Neural progenitor cell (in vitro differentiated cells): ENCODE measurements at regions not wholly inside any gene's neighbourhood (a gene's known extent, or its start where the extent isn't known, plus 50 kb on each side); places are given as distances from the start of the nearest gene placed in this dataset.

ENCODE experiments used
- DNase-seq: peaks from one replicate; pipeline ENCODE4 v3.0.0-alpha.2; 2016; ENCODE audit warnings: low spot score
- H2AFZ ChIP-seq: fragments of 200-600 bp; sonication (generic); replicated peaks from 2 replicates; pipeline ENCODE4 v1.6.1; 2016; ENCODE audit warnings: antibody characterized with exemption
- H3F3A ChIP-seq: fragments of 200-600 bp; sonication (generic); 2 replicates; pipeline ENCODE4 v1.6.1; 2016; ENCODE audit warnings: antibody characterized with exemption, low read depth
- H3K27ac ChIP-seq: fragments of 200-600 bp; sonication (generic); 2 replicates; pipeline ENCODE4 v1.5.1; 2016; ENCODE audit warnings: mild to moderate bottlenecking
- H3K27me3 ChIP-seq: fragments of 200-600 bp; sonication (generic); 2 replicates; pipeline ENCODE4 v1.6.1; 2016; ENCODE audit warnings: mild to moderate bottlenecking, moderate library complexity
- H3K36me3 ChIP-seq: fragments of 200-600 bp; sonication (generic); 2 replicates; pipeline ENCODE4 v1.5.1; 2016
- H3K4me1 ChIP-seq: fragments of 200-600 bp; sonication (generic); 2 replicates; pipeline ENCODE4 v1.6.1; 2016; ENCODE audit warnings: mixed run types
- H3K4me2 ChIP-seq: fragments of 200-600 bp; sonication (generic); 2 replicates; pipeline ENCODE4 v1.6.1; 2016
- H3K4me3 ChIP-seq: fragments of 200-600 bp; sonication (generic); 2 replicates; pipeline ENCODE4 v1.5.1; 2016
- H3K79me2 ChIP-seq: fragments of 200-600 bp; sonication (generic); 2 replicates; pipeline ENCODE4 v1.6.1; 2016; ENCODE audit warnings: low read depth
- H3K9ac ChIP-seq: fragments of 200-600 bp; sonication (generic); 2 replicates; pipeline ENCODE4 v1.6.1; 2016
- H3K9me3 ChIP-seq: fragments of 200-600 bp; sonication (generic); 2 replicates; pipeline ENCODE4 v1.5.1; 2016; ENCODE audit warnings: low read depth
- H4K20me1 ChIP-seq: fragments of 200-600 bp; sonication (generic); 2 replicates; pipeline ENCODE4 v1.6.1; 2016; ENCODE audit warnings: low read depth
- H3K27ac Mint-ChIP-seq: 3 replicates; pipeline ENCODE4 v1.8.0; 2021; ENCODE audit warnings: mixed read lengths
- H3K27me3 Mint-ChIP-seq: 2 replicates; pipeline ENCODE4 v1.8.0; 2022; ENCODE audit warnings: low read depth, mild to moderate bottlenecking, inconsistent platforms, moderate library complexity, mixed read lengths; ENCODE audit not compliant: insufficient read depth
- H3K36me3 Mint-ChIP-seq: 3 replicates; pipeline ENCODE4 v1.8.0; 2021; ENCODE audit warnings: mixed read lengths
- H3K4me1 Mint-ChIP-seq: 3 replicates; pipeline ENCODE4 v1.8.0; 2021; ENCODE audit warnings: mixed read lengths
- H3K4me3 Mint-ChIP-seq: 3 replicates; pipeline ENCODE4 v1.8.0; 2021; ENCODE audit warnings: mild to moderate bottlenecking, moderate library complexity, mixed read lengths
- H3K9me3 Mint-ChIP-seq: 3 replicates; pipeline ENCODE4 v1.8.0; 2020; ENCODE audit warnings: mixed read lengths
- EZH2 ChIP-seq: fragments of 200-600 bp; sonication (generic); IDR thresholded peaks from 2 replicates; pipeline ENCODE4 v1.6.1; 2017; ENCODE audit warnings: antibody characterized with exemption, mild to moderate bottlenecking, moderate library complexity
- EZH2phosphoT487 ChIP-seq: fragments of 200-600 bp; sonication (generic); IDR thresholded peaks from 2 replicates; pipeline ENCODE4 v1.6.1; 2017; ENCODE audit warnings: antibody characterized with exemption
- TF ChIP-seq, protein P1 (sequence below): fragments of 200-600 bp; sonication (generic); IDR thresholded peaks from 2 replicates; pipeline ENCODE4 v1.5.1; 2017; ENCODE audit warnings: antibody characterized with exemption, mild to moderate bottlenecking

GRCh38 chr10:58019863-58020537 lies 247.7 kb downstream of the IPMK start:
- peaks cover 2% of the 10 kb centered on the region for H3K9me3 Mint-ChIP-seq

DNA sequence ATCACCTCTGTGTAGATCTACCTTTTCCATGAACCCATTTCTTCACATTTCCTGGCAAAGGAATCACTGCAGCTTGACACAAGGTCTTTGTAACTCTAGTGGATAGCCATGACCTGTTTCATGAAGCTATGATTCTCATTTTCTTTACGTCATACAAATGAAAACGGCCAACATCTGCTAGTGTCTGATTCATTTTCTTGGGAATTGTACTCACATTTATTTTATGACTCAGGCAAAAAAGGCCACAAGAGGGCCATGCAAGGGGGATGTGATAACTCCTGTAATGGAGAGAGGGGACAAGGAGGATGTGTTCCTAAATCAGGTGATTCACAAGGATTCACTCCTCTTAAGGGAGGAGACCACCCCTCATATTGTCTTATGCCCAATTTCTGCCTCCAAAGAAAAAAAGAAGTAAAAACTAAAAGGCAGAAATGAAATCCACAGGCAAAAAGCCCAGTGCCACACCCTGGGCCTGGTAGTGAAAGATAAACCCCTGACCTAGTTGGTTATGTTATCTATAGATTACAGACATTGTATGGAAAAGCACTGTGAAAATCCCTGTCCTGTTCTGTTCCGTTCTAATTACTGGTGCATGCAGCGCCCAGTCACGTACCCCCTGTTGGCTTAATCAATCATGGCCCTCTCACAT lies 249.9 kb downstream of the IPMK start:
- Mint-ChIP-seq H3K27me3 (peaks cover 4% of the 10 kb centered on the region), H3K36me3 (no peaks in the 10 kb centered on the region), H3K27ac (no peak overlapping the region), H3K4me1 (peaks cover 2% of the 10 kb centered on the region), H3K4me3 (no peak overlapping the region), H3K9me3 (peaks cover 2% of the 10 kb centered on the region)
- Histone ChIP-seq H3K79me2 (no peaks in the 10 kb centered on the region), H4K20me1 (no peaks in the 10 kb centered on the region), H3K27ac (no peak overlapping the region), H3K4me1 (no peaks in the 10 kb centered on the region), H3K4me2 (no peak overlapping the region), H3F3A (no peaks in the 10 kb centered on the region), H3K9ac (no peak overlapping the region), H3K9me3 (no peaks in the 10 kb centered on the region), H3K36me3 (no peaks in the 10 kb centered on the region), H3K27me3 (no peaks in the 10 kb centered on the region), H3K4me3 (no peak overlapping the region), H2AFZ (no peak overlapping the region)
- no peak for DNase-seq
- TF ChIP-seq, protein P1, sequence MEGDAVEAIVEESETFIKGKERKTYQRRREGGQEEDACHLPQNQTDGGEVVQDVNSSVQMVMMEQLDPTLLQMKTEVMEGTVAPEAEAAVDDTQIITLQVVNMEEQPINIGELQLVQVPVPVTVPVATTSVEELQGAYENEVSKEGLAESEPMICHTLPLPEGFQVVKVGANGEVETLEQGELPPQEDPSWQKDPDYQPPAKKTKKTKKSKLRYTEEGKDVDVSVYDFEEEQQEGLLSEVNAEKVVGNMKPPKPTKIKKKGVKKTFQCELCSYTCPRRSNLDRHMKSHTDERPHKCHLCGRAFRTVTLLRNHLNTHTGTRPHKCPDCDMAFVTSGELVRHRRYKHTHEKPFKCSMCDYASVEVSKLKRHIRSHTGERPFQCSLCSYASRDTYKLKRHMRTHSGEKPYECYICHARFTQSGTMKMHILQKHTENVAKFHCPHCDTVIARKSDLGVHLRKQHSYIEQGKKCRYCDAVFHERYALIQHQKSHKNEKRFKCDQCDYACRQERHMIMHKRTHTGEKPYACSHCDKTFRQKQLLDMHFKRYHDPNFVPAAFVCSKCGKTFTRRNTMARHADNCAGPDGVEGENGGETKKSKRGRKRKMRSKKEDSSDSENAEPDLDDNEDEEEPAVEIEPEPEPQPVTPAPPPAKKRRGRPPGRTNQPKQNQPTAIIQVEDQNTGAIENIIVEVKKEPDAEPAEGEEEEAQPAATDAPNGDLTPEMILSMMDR = no peak
- TF ChIP-seq EZH2phosphoT487 (no peak), EZH2 (no peak)

More at GRCh38 chr10:58019863-58020537, 247.7 kb downstream of the IPMK start:
- no peak overlapping the region for H3K4me3 Mint-ChIP-seq
- H3K79me2 ChIP-seq = no peaks in the 10 kb centered on the region
- no peaks in the 10 kb centered on the region for H3K4me1 ChIP-seq
- H3K36me3 Mint-ChIP-seq = no peaks in the 10 kb centered on the region
- H4K20me1 ChIP-seq = no peaks in the 10 kb centered on the region
- no peak for DNase-seq
- H3K4me2 ChIP-seq = no peak overlapping the region
- TF ChIP-seq, protein P1 = no peak
- no peak for TF ChIP-seq EZH2phosphoT487
- no peak for TF ChIP-seq EZH2
- no peak overlapping the region for H2AFZ ChIP-seq
- H3K4me3 ChIP-seq = no peak overlapping the region
- no peaks in the 10 kb centered on the region for H3F3A ChIP-seq
- H3K27me3 Mint-ChIP-seq = peaks cover 1% of the 10 kb centered on the region
- no peak overlapping the region for H3K27ac Mint-ChIP-seq
- H3K9ac ChIP-seq = no peak overlapping the region
- no peak overlapping the region for H3K27ac ChIP-seq
- no peaks in the 10 kb centered on the region for H3K36me3 ChIP-seq
- H3K27me3 ChIP-seq = no peaks in the 10 kb centered on the region
- H3K9me3 ChIP-seq = no peaks in the 10 kb centered on the region
- H3K4me1 Mint-ChIP-seq = peaks cover 2% of the 10 kb centered on the region

DNA sequence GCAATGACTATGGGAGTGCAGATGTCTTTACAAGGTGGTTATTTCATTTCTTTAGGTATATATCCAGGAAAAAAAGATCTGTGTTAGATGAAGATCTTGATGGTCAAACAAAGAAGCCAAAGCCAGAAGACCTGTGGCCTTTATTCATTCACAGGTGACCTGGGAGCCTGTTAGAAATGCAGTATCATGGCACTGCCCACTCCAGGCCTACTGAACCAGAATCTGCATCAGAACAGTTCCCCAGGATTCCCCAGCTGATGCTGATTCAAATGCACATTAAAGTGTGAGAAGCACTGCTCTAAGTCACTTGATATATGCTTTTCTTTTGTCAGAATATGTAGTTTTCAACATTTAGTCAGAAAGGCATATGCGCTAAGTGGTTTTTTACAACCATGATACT lies 251.1 kb downstream of the IPMK start:
- H3K9ac ChIP-seq = no peak overlapping the region

More for the DNA sequence above, 251.1 kb downstream of the IPMK start:
- H3K9me3 Mint-ChIP-seq = peaks cover 2% of the 10 kb centered on the region
- H3K79me2 ChIP-seq = no peaks in the 10 kb centered on the region
- no peak overlapping the region for H2AFZ ChIP-seq
- no peaks in the 10 kb centered on the region for H3K9me3 ChIP-seq
- H3K4me2 ChIP-seq = no peak overlapping the region
- no peaks in the 10 kb centered on the region for H3F3A ChIP-seq
- DNase-seq = no peak
- H3K27ac Mint-ChIP-seq = no peak overlapping the region
- no peaks in the 10 kb centered on the region for H4K20me1 ChIP-seq
- no peaks in the 10 kb centered on the region for H3K4me1 ChIP-seq
- no peak overlapping the region for H3K27ac ChIP-seq
- no peak for TF ChIP-seq EZH2phosphoT487
- no peak for TF ChIP-seq EZH2
- TF ChIP-seq, protein P1 = no peak
- peaks cover 4% of the 10 kb centered on the region for H3K27me3 Mint-ChIP-seq
- no peaks in the 10 kb centered on the region for H3K4me1 Mint-ChIP-seq
- no peaks in the 10 kb centered on the region for H3K27me3 ChIP-seq
- H3K36me3 ChIP-seq = no peaks in the 10 kb centered on the region
- H3K4me3 ChIP-seq = no peak overlapping the region
- H3K36me3 Mint-ChIP-seq = no peaks in the 10 kb centered on the region
- H3K4me3 Mint-ChIP-seq = no peak overlapping the region
